ENCODE measurements at regions not wholly inside any gene's neighbourhood (a gene's known extent, or its start where the extent isn't known, plus 50 kb on each side); places are given as distances from the start of the nearest gene placed in this dataset.
A peak's percentile ranks its signal among the peaks of the same experiment; 100 is the strongest.

DNA sequence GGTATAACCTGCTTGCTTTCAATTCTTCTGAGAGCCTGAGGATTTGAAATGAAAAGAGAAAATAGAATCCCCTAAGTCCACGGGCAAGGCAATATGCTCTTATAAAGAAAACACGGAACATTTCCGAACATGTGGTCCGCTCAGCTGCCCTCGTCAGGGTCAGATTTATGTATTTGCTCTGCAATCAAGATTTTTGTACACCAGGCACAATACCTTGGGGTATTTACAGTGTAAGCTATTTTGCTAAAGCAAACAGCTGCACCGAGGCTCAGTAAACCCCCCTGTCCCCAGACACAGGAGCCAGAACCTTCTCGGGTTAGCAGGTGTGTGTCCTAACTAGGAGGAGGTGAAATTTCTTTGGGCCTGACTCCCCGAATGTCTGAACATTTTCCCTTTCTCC is 155.8 kb upstream of the LRIG1 start:
- DNase-seq (no peak), ATAC-seq (no peak)
- Mint-ChIP-seq H3K27ac (no peak overlapping the region), H3K4me3 (no peak overlapping the region), H3K4me1 (no peaks in the 10 kb centered on the region), H3K36me3 (ENCODE audit: low read depth) (no peaks in the 10 kb centered on the region), H3K27me3 (peaks cover 22% of the 10 kb centered on the region)
- no peaks in the 10 kb centered on the region for H3K9me3 ChIP-seq (ENCODE audit: control insufficient read depth, low read length, poor library complexity, severe bottlenecking)

DNA sequence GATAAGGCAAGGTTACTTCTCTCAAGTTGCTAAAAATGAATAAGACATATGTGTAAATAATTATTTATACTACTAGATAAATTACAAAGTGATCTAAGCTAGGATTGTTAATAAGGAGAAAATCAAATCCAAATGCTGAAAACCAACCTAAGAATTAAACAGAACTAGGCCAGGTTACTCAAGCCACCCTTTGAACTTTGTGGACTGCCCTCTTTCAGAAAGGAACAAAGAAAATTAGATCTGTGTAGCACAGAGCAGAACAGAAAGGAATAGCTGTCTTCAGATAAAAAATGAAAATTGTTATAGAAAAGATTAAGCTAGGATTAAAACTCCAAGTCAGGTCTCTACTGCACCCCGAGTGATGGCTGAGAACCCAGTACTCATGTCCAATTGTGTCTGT is 158.2 kb upstream of the LRIG1 start:
- Mint-ChIP-seq H3K27ac (no peak overlapping the region), H3K36me3 (ENCODE audit: low read depth) (no peaks in the 10 kb centered on the region), H3K4me3 (no peak overlapping the region), H3K4me1 (no peaks in the 10 kb centered on the region), H3K27me3 (peaks cover 20% of the 10 kb centered on the region)
- ATAC-seq (no peak), DNase-seq (no peak)
- H3K9me3 ChIP-seq (ENCODE audit: control insufficient read depth, low read length, poor library complexity, severe bottlenecking): no peaks in the 10 kb centered on the region

DNA sequence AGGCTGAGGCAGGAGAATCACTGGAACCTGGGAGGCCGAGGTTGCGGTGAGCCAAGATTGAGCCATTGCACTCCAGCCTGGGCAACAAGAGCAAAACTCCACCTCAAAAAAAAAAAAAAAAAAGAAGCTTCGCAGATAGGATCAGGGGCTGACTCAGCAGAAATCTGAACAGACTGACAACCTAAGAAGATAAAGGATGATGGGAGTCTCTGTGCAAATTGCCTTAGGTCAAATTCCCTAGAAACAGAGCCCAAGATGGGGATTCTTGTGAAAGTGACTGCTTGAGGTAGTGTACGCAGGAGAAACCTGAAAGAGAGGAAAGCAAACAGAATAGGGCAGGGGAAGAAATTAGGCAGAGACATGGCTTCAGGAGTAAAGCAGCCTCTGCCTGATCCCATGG is 160.8 kb upstream of the LRIG1 start:
- DNase-seq (no peak), ATAC-seq (no peak)
- no peaks in the 10 kb centered on the region for H3K9me3 ChIP-seq (ENCODE audit: control insufficient read depth, low read length, poor library complexity, severe bottlenecking)
- Mint-ChIP-seq H3K27ac (no peak overlapping the region), H3K36me3 (ENCODE audit: low read depth) (no peaks in the 10 kb centered on the region), H3K4me3 (no peak overlapping the region), H3K27me3 (peaks cover 20% of the 10 kb centered on the region), H3K4me1 (no peaks in the 10 kb centered on the region)

DNA sequence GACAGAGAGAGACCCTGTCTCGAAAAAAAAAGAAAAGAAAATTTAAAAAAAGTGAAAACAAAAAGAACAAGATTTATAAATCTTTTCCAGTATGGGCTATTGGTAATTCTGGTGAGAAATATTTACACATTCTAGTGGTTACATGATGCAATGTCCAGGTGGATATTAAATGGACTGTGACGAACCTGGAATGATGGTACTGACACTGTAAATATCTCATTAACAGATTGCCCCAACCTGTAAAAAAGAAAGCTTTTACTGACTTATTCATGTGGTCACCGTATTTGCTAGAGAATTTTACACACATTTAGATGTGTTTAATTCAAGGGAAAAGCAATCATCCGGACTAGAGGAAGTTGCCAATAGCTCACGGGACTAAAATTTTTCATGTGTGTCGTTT is 162.1 kb upstream of the LRIG1 start:
- peaks cover 20% of the 10 kb centered on the region for H3K27me3 Mint-ChIP-seq
- H3K27ac Mint-ChIP-seq: no peak overlapping the region
- H3K4me3 Mint-ChIP-seq: no peak overlapping the region
- H3K36me3 Mint-ChIP-seq (ENCODE audit: low read depth): no peaks in the 10 kb centered on the region
- H3K4me1 Mint-ChIP-seq: no peaks in the 10 kb centered on the region
- ATAC-seq (no peak), DNase-seq (no peak)
- no peaks in the 10 kb centered on the region for H3K9me3 ChIP-seq (ENCODE audit: control insufficient read depth, low read length, poor library complexity, severe bottlenecking)

- H3K4me3 Mint-ChIP-seq: no peak overlapping the region
Measured at GRCh38 chr3:66665021-66665695, 164.3 kb upstream of the LRIG1 start.

DNA sequence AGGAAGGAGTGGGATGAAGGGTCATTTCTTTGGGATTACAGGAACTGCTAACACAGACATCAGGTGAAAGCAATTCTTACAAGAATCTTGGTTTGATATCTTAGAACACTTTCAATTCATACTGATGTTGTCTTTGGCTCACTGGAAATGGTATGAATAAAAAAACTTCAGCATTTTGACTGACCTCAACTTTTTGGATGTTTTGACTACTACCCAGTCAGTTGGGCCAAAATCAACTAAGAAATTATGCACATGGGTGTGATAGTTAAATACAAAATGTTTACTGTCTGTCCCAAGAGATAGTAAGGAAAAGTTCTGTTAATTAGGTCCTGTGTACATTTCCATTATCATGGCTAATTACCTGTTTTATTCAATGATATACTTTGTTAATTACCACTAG is 165.5 kb upstream of the LRIG1 start:
- H3K9me3 ChIP-seq (ENCODE audit: control insufficient read depth, low read length, poor library complexity, severe bottlenecking): no peaks in the 10 kb centered on the region
- H3K27ac Mint-ChIP-seq: no peak overlapping the region
- no peak for ATAC-seq
- H3K4me1 Mint-ChIP-seq: peaks cover 6% of the 10 kb centered on the region
- no peak overlapping the region for H3K4me3 Mint-ChIP-seq
- H3K36me3 Mint-ChIP-seq (ENCODE audit: low read depth): no peaks in the 10 kb centered on the region
- no peak for DNase-seq
- H3K27me3 Mint-ChIP-seq: peaks cover 5% of the 10 kb centered on the region

More at GRCh38 chr3:66665021-66665695, 164.3 kb upstream of the LRIG1 start:
- H3K36me3 Mint-ChIP-seq (ENCODE audit: low read depth): no peaks in the 10 kb centered on the region
- no peaks in the 10 kb centered on the region for H3K4me1 Mint-ChIP-seq
- no peak for DNase-seq
- no peak overlapping the region for H3K27ac Mint-ChIP-seq
- H3K27me3 Mint-ChIP-seq: peaks cover 10% of the 10 kb centered on the region
- no peaks in the 10 kb centered on the region for H3K9me3 ChIP-seq (ENCODE audit: control insufficient read depth, low read length, poor library complexity, severe bottlenecking)
- no peak for ATAC-seq

GRCh38 chr3:66667263-66667662 is 166.4 kb upstream of the LRIG1 start:
- no peaks in the 10 kb centered on the region for H3K27me3 Mint-ChIP-seq
- ATAC-seq: no peak
- no peak overlapping the region for H3K4me3 Mint-ChIP-seq

GRCh38 chr3:66671291-66671690 is 170.5 kb upstream of the LRIG1 start:
- ATAC-seq (peak; percentile 50), DNase-seq (no peak)
- no peaks in the 10 kb centered on the region for H3K36me3 Mint-ChIP-seq (ENCODE audit: low read depth)
- no peak overlapping the region for H3K4me3 Mint-ChIP-seq
- no peak overlapping the region for H3K27ac Mint-ChIP-seq
- H3K27me3 Mint-ChIP-seq: no peaks in the 10 kb centered on the region
- H3K4me1 Mint-ChIP-seq: peaks cover 6% of the 10 kb centered on the region
- no peaks in the 10 kb centered on the region for H3K9me3 ChIP-seq (ENCODE audit: control insufficient read depth, low read length, poor library complexity, severe bottlenecking)

More at GRCh38 chr3:66667263-66667662, 166.4 kb upstream of the LRIG1 start:
- H3K9me3 ChIP-seq (ENCODE audit: control insufficient read depth, low read length, poor library complexity, severe bottlenecking): no peaks in the 10 kb centered on the region
- no peaks in the 10 kb centered on the region for H3K36me3 Mint-ChIP-seq (ENCODE audit: low read depth)
- no peak for DNase-seq
- peaks cover 6% of the 10 kb centered on the region for H3K4me1 Mint-ChIP-seq
- no peak overlapping the region for H3K27ac Mint-ChIP-seq

DNA sequence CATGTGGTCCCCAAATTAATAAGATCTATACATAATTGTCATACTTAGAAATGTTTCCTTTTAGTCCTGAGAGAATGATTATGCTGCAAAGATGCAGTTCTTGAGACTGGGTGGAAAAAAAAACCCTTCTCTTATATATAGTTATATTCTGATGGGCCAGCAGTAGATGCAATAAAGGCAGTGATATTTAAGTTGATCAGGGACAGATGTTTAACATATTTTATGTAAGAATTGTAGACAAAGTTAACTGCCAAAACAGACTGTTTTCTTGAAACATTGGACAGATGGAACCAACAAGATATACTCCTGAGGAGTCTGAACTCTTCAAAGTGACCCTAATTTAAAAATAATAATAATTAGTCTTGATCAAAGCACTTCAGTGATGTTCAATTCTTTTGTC is 172.0 kb upstream of the LRIG1 start:
- H3K27ac Mint-ChIP-seq: no peak overlapping the region
- ATAC-seq (no peak), DNase-seq (no peak)
- no peaks in the 10 kb centered on the region for H3K27me3 Mint-ChIP-seq
- H3K4me1 Mint-ChIP-seq: peaks cover 6% of the 10 kb centered on the region
- H3K36me3 Mint-ChIP-seq (ENCODE audit: low read depth): no peaks in the 10 kb centered on the region
- no peaks in the 10 kb centered on the region for H3K9me3 ChIP-seq (ENCODE audit: control insufficient read depth, low read length, poor library complexity, severe bottlenecking)
- no peak overlapping the region for H3K4me3 Mint-ChIP-seq

- H3K27ac Mint-ChIP-seq: no peak overlapping the region
- H3K9me3 ChIP-seq (ENCODE audit: control insufficient read depth, low read length, poor library complexity, severe bottlenecking): no peaks in the 10 kb centered on the region
- H3K4me1 Mint-ChIP-seq: peaks cover 6% of the 10 kb centered on the region
- no peak for DNase-seq
- no peaks in the 10 kb centered on the region for H3K27me3 Mint-ChIP-seq
- no peak overlapping the region for H3K4me3 Mint-ChIP-seq
- no peak for ATAC-seq
- H3K36me3 Mint-ChIP-seq (ENCODE audit: low read depth): no peaks in the 10 kb centered on the region
Measured at GRCh38 chr3:66673293-66673692, 172.5 kb upstream of the LRIG1 start.

DNA sequence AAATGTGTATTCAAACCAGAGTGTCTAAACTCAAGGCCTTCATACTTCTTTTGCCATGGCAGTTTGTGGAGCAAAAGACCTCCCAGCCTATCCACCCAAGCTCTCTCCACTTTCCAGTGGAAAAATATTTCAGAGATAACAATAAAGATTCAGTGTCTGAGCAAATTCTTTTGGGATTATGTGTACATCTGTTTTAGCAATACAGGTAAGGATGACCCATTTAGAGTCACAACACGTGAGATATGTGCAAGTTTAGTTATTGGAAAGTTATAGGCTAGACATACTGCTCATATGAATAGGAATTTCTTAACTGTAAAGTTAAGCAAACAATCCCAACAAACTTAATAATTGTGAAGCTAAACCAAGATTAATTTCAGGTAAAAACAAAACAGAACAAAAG is 174.5 kb upstream of the LRIG1 start:
- no peak for DNase-seq
- no peak overlapping the region for H3K27ac Mint-ChIP-seq

DNA sequence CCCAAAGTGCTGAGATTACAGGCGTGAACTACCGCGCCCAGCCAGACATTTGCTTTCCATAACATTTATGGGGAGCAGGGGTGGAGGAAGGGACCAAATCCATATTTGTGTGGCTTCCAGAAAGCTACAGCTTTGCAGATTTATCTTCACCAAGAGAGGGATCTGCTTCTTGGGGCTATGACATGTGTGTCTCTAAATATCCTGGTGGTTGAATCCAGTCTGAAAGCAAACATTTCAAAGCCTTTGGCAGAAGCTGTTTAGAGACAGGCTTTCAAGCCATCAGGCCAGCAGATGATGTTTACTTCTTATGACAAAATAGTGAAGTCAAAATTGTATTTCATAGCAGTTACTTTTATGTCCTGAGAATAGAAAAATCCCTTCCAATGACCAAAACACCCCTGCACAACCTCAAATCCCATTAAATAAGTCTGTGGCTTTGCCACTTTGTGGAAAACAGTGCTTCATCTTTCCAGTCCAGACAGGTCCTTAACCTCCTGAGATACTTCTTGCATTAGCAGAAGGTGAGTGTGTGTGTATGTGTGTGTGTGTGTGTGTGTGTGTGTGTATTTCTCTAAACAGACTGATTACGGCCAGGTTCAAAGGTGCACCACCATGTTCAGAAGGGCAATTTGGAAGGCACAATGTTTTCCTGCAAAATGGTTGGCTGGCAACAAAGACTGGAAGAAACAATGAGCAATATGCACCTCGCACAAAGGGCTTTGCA is 191.4 kb upstream of the LRIG1 start:
- DNase-seq (no peak), ATAC-seq (no peak)
- no peaks in the 10 kb centered on the region for H3K4me1 Mint-ChIP-seq
- no peaks in the 10 kb centered on the region for H3K9me3 ChIP-seq (ENCODE audit: control insufficient read depth, low read length, poor library complexity, severe bottlenecking)
- H3K27me3 Mint-ChIP-seq: peaks cover 22% of the 10 kb centered on the region
- H3K36me3 Mint-ChIP-seq (ENCODE audit: low read depth): no peaks in the 10 kb centered on the region
- no peak overlapping the region for H3K27ac Mint-ChIP-seq
- H3K4me3 Mint-ChIP-seq: no peak overlapping the region

More for the DNA sequence above, 174.5 kb upstream of the LRIG1 start:
- H3K4me1 Mint-ChIP-seq: peaks cover 6% of the 10 kb centered on the region
- H3K9me3 ChIP-seq (ENCODE audit: control insufficient read depth, low read length, poor library complexity, severe bottlenecking): no peaks in the 10 kb centered on the region
- ATAC-seq: no peak
- no peaks in the 10 kb centered on the region for H3K36me3 Mint-ChIP-seq (ENCODE audit: low read depth)
- H3K27me3 Mint-ChIP-seq: no peaks in the 10 kb centered on the region
- no peak overlapping the region for H3K4me3 Mint-ChIP-seq

GRCh38 chr3:66692766-66693150 is 191.9 kb upstream of the LRIG1 start:
- no peaks in the 10 kb centered on the region for H3K9me3 ChIP-seq (ENCODE audit: control insufficient read depth, low read length, poor library complexity, severe bottlenecking)
- no peaks in the 10 kb centered on the region for H3K36me3 Mint-ChIP-seq (ENCODE audit: low read depth)
- ATAC-seq: no peak

GRCh38 chr3:66693461-66694031 is 192.7 kb upstream of the LRIG1 start:
- no peak overlapping the region for H3K4me3 Mint-ChIP-seq
- H3K27me3 Mint-ChIP-seq: peaks cover 22% of the 10 kb centered on the region
- no peaks in the 10 kb centered on the region for H3K9me3 ChIP-seq (ENCODE audit: control insufficient read depth, low read length, poor library complexity, severe bottlenecking)
- H3K4me1 Mint-ChIP-seq: no peaks in the 10 kb centered on the region
- ATAC-seq: no peak
- peak overlapping the region; percentile 24 for H3K27ac Mint-ChIP-seq
- DNase-seq: no peak
- H3K36me3 Mint-ChIP-seq (ENCODE audit: low read depth): no peaks in the 10 kb centered on the region

More at GRCh38 chr3:66692766-66693150, 191.9 kb upstream of the LRIG1 start:
- no peak for DNase-seq
- Mint-ChIP-seq H3K27ac (no peak overlapping the region), H3K4me3 (no peak overlapping the region), H3K27me3 (peaks cover 22% of the 10 kb centered on the region), H3K4me1 (no peaks in the 10 kb centered on the region)

All from T-helper 17 cell (primary cell).